ENCODE measurements at regions not wholly inside any gene's neighbourhood (a gene's known extent, or its start where the extent isn't known, plus 50 kb on each side); places are given as distances from the start of the nearest gene placed in this dataset.

DNA sequence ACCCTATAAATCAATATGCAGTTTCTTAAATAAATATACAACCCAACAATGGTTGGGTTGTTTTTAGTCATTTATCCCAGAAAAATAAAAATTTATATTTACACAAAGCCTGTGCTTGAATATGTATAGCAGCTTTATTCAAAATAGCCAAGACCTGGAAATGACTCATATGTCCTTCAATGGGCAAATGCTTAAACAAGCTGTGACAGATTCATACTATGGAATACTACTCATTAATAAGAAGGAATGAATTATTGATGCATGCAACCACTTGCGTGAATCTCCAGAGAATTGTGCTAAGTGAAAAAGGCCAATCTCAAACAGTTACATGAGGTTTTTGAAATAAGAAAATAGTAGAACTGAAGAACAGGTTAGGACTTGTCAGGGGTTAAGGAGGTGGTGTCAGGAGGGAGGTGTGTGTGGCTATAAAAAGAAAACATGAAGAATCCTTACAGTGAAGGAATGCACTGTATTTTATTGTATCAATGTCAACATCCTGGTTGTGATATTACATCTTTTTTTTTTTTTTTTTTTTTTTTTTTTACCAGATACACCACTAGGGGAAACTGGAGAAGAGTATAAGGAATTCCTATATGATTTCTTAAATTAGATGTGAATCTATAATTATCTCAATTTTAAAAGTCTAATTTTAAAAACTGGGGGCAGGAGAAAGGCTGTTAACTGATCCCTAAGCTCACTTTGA, 82.4 kb upstream of the CD44 start:
- Histone ChIP-seq H3K27me3 (replicated peaks in 1 of 4; ENCODE audit: control extremely low read depth in 1 of 4, control insufficient read depth in 3 of 4, insufficient read depth in 4 of 4, low read length in 3 of 4) (no peaks in the 10 kb centered on the region), H3K9me3 (ENCODE audit: control extremely low read depth in 1 of 3, control insufficient read depth in 2 of 3, insufficient read depth in 1 of 3, low read length in 2 of 3) (peaks cover 0 to 4% (median 4%) of the 10 kb centered on the region in 3 donors), H3K4me2 (replicated peaks; ENCODE audit: low read depth, low read length, poor library complexity, severe bottlenecking) (no peak overlapping the region), H3K36me3 (replicated peaks in 1 of 2; ENCODE audit: control extremely low read depth in 1 of 2, control insufficient read depth in 1 of 2, extremely low read depth in 1 of 2, insufficient read depth in 2 of 2, low read length in 1 of 2) (no peaks in the 10 kb centered on the region), H4K20me1 (ENCODE audit: control insufficient read depth, insufficient read depth, low read length, poor library complexity, severe bottlenecking) (no peaks in the 10 kb centered on the region), H3K4me1 (ENCODE audit: control insufficient read depth in 2 of 2, insufficient read depth in 2 of 2, low read length in 2 of 2) (peaks cover 29% of the 10 kb centered on the region in 2 donors), H3K27ac (ENCODE audit: low read length in 2 of 2) (no peak overlapping the region), H2AFZ (ENCODE audit: insufficient read depth, low read depth, low read length, poor library complexity, severe bottlenecking) (no peak overlapping the region), H3K4me3 (ENCODE audit: control extremely low read depth in 1 of 5, extremely low read depth in 1 of 5, insufficient read depth in 1 of 5, low read depth in 2 of 5, low read length in 4 of 5) (no peak overlapping the region), H3K79me2 (ENCODE audit: control insufficient read depth, insufficient read depth, low read length) (no peaks in the 10 kb centered on the region), H3K9ac (ENCODE audit: low read length) (no peak overlapping the region)
- Mint-ChIP-seq H3K9me3 (ENCODE audit: insufficient read depth) (peaks cover 2% of the 10 kb centered on the region), H3K27ac (peak overlapping the region; percentile 6), H3K4me3 (no peak overlapping the region), H3K27me3 (no peaks in the 10 kb centered on the region), H3K4me1 (peaks cover 35% of the 10 kb centered on the region)
- TF ChIP-seq, protein P1, sequence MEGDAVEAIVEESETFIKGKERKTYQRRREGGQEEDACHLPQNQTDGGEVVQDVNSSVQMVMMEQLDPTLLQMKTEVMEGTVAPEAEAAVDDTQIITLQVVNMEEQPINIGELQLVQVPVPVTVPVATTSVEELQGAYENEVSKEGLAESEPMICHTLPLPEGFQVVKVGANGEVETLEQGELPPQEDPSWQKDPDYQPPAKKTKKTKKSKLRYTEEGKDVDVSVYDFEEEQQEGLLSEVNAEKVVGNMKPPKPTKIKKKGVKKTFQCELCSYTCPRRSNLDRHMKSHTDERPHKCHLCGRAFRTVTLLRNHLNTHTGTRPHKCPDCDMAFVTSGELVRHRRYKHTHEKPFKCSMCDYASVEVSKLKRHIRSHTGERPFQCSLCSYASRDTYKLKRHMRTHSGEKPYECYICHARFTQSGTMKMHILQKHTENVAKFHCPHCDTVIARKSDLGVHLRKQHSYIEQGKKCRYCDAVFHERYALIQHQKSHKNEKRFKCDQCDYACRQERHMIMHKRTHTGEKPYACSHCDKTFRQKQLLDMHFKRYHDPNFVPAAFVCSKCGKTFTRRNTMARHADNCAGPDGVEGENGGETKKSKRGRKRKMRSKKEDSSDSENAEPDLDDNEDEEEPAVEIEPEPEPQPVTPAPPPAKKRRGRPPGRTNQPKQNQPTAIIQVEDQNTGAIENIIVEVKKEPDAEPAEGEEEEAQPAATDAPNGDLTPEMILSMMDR (IDR thresholded peaks at IDR 0.05), result no peak
- TF ChIP-seq EZH2 (IDR thresholded peaks at IDR 0.05; ENCODE audit: borderline replicate concordance, insufficient read depth, low read depth, low read length, poor library complexity, severe bottlenecking), result no peak
- ChIA-PET CTCF (interaction anchor here (0.7 to 4.2 kb wide), 4 partner anchors 10 to 90 kb away, joined by 3 to 15 read pairs (median 4); no protein-coding TSS in a partner anchor), POLR2A (interaction anchor here (1.1 to 1.8 kb wide), 2 partner anchors 9 to 51 kb away, joined by 4 to 12 read pairs; no protein-coding TSS in a partner anchor)
- ATAC-seq (ENCODE audit: low read depth), result no peak
- DNase-seq, result no peak
- intact Hi-C loops (cut with micrococcal nuclease), result no loop called here
- no CpG with 5 or more reads among the region's 1 CpG for WGBS (ENCODE audit: insufficient coverage)
